RWPE1 (cell line): ENCODE measurements at regions not wholly inside any gene's neighbourhood (a gene's known extent, or its start where the extent isn't known, plus 50 kb on each side); places are given as distances from the start of the nearest gene placed in this dataset.

Source experiments
- CTCF ChIA-PET: fragments of 350-600 bp; sonication (Branson Sonifier 250); formaldehyde crosslinking; extraction: SDS; loops from one replicate; lab custom pipeline; 2021; lab: Yijun Ruan, JAX
- POLR2A ChIA-PET: fragments of 400-600 bp; formaldehyde crosslinking; extraction: SDS; loops from one replicate; lab custom pipeline; 2020; ENCODE audit warnings: antibody characterized with exemption; ENCODE audit not compliant: low non-redundant PET; lab: Yijun Ruan, JAX
- DNase-seq: peaks from one replicate; pipeline ENCODE4 v3.0.0; 2012; ENCODE audit warnings: low spot score
- H3K27ac ChIP-seq: fragments of 450-650 bp; 2 replicates; pipeline ENCODE4 v1.5.1; 2017
- CTCF ChIP-seq: fragments of 450-650 bp; conservative IDR thresholded peaks from 2 replicates; pipeline ENCODE4 v1.5.1; 2017; ENCODE audit warnings: low read depth, mild to moderate bottlenecking

GRCh38 chr17:51533219-51533618 lies 272.9 kb downstream of the UTP18 start:
- no peak overlapping the region for H3K27ac ChIP-seq
- POLR2A ChIA-PET: no interaction called here
- TF ChIP-seq CTCF: no peak
- no peak for DNase-seq
- CTCF ChIA-PET: interaction anchor here (1.0 kb wide), 1 partner anchor 77 kb away, joined by 3 read pairs; no protein-coding TSS in a partner anchor

- CTCF ChIA-PET: interaction anchor here (1.0 kb wide), 1 partner anchor 77 kb away, joined by 3 read pairs; no protein-coding TSS in a partner anchor
- DNase-seq: no peak
- H3K27ac ChIP-seq: no peak overlapping the region
- no peak for TF ChIP-seq CTCF
- POLR2A ChIA-PET: no interaction called here
These were observed 273.5 kb downstream of the UTP18 start for GRCh38 chr17:51533821-51534220.

GRCh38 chr17:51536627-51537026 lies 276.3 kb downstream of the UTP18 start:
- DNase-seq: no peak
- TF ChIP-seq CTCF: no peak

DNA sequence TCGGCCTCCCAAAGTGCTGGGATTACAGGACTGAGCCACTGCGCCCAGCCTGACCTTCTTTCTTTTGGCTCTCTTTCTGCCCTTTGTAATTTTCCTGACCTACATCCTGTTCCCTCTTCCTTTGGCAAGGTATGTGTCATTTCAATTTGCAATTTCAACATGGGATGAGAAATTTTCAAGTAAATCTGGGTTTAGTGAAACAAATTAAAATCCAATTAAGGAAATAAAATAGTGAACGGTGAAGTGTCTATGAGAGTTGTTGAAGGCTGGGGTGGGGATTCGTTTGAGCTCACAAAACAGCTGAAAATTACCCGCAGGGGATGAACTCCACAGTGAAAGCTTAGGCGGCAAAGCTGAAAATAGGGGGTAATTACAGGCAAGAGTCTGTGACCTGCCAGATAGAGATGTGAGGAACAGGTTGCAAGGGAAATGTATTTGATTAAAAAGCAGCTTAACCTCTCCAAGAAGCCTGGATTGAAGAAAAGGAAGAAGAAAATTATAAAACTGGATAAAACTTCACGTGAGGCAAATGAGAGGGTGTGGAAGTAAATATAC lies 277.7 kb downstream of the UTP18 start:
- ChIA-PET POLR2A (no interaction called here), CTCF (interaction anchor here (1.0 kb wide), 1 partner anchor 166 kb away, joined by 3 read pairs; no protein-coding TSS in a partner anchor)
- no peak overlapping the region for H3K27ac ChIP-seq
- no peak for DNase-seq
- no peak for TF ChIP-seq CTCF

More at GRCh38 chr17:51536627-51537026, 276.3 kb downstream of the UTP18 start:
- CTCF ChIA-PET: interaction anchor here (0.7 to 2.1 kb wide), 6 partner anchors 10 to 239 kb away, joined by 3 to 20 read pairs (median 4); no protein-coding TSS in a partner anchor
- no peak overlapping the region for H3K27ac ChIP-seq
- POLR2A ChIA-PET: no interaction called here

GRCh38 chr17:51540151-51540550 lies 279.8 kb downstream of the UTP18 start:
- POLR2A ChIA-PET: no interaction called here
- no peak for TF ChIP-seq CTCF
- no peak overlapping the region for H3K27ac ChIP-seq
- DNase-seq: no peak
- CTCF ChIA-PET: interaction anchor here (1.0 kb wide), 1 partner anchor 168 kb away, joined by 3 read pairs; no protein-coding TSS in a partner anchor

GRCh38 chr17:51541215-51541614 lies 280.9 kb downstream of the UTP18 start:
- POLR2A ChIA-PET: no interaction called here
- H3K27ac ChIP-seq: no peak overlapping the region
- DNase-seq: no peak
- CTCF ChIA-PET: interaction anchor here (0.7 to 1.0 kb wide), 2 partner anchors 169 to 243 kb away, joined by 3 read pairs; no protein-coding TSS in a partner anchor
- no peak for TF ChIP-seq CTCF
